AG09309 (cell line): ENCODE measurements at regions not wholly inside any gene's neighbourhood (a gene's known extent, or its start where the extent isn't known, plus 50 kb on each side); places are given as distances from the start of the nearest gene placed in this dataset.

Source experiments
- DNase-seq: peaks from one replicate; pipeline ENCODE4 v3.0.0-alpha.2; 2010; ENCODE audit warnings: low read depth
- H3K4me3 ChIP-seq: 2 replicates; pipeline ENCODE4 v1.5.1; 2011; ENCODE audit warnings: mild to moderate bottlenecking, low read depth, low read length, moderate library complexity; ENCODE audit not compliant: control insufficient read depth
- TF ChIP-seq, protein P1 (sequence below): IDR thresholded peaks from 2 replicates; pipeline ENCODE4 v1.5.1; 2011; ENCODE audit warnings: mild to moderate bottlenecking, low read depth, low read length, inconsistent platforms; ENCODE audit not compliant: insufficient read depth, control insufficient read depth; ENCODE audit errors: missing control alignments

DNA sequence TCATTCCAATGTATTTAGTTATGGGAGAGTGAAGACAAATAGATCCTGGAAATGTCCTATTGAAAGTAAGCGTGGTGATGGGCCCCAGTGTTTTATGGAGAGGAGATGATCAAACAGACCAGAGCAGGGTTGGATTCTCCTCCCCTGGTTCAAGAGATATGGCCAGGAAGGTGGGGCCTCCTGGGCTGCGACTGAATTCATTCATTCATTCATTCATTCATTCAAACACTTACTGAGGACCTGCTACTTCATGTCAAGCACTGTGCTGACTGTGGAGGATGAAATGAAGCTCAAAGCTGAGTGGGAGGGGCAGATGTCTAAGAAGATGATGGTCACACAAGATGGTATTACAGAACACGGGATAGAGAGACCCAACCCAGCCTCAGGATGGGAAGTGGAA is 71.5 kb upstream of the TNR start:
- H3K4me3 ChIP-seq = no peak overlapping the region
- TF ChIP-seq, protein P1, sequence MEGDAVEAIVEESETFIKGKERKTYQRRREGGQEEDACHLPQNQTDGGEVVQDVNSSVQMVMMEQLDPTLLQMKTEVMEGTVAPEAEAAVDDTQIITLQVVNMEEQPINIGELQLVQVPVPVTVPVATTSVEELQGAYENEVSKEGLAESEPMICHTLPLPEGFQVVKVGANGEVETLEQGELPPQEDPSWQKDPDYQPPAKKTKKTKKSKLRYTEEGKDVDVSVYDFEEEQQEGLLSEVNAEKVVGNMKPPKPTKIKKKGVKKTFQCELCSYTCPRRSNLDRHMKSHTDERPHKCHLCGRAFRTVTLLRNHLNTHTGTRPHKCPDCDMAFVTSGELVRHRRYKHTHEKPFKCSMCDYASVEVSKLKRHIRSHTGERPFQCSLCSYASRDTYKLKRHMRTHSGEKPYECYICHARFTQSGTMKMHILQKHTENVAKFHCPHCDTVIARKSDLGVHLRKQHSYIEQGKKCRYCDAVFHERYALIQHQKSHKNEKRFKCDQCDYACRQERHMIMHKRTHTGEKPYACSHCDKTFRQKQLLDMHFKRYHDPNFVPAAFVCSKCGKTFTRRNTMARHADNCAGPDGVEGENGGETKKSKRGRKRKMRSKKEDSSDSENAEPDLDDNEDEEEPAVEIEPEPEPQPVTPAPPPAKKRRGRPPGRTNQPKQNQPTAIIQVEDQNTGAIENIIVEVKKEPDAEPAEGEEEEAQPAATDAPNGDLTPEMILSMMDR = no peak
- no peak for DNase-seq

DNA sequence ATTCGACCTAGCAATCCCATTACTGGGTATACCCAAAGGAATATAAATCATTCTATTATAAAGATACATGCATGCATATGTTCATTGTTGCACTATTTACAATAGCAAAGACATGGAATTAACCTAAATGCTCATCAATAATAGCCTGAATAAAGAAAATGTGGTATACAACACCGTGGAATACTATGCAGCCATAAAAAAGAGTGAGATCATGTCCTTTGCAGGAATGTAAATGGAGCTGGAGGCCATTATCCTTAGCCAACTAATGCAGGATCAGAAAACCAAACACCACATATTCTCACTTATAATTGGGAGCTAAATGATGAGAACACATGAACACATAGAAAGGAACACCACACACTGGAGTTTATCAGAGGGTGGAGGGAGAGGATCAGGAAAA is 69.5 kb upstream of the TNR start:
- TF ChIP-seq, protein P1 = no peak
- no peak overlapping the region for H3K4me3 ChIP-seq
- no peak for DNase-seq

DNA sequence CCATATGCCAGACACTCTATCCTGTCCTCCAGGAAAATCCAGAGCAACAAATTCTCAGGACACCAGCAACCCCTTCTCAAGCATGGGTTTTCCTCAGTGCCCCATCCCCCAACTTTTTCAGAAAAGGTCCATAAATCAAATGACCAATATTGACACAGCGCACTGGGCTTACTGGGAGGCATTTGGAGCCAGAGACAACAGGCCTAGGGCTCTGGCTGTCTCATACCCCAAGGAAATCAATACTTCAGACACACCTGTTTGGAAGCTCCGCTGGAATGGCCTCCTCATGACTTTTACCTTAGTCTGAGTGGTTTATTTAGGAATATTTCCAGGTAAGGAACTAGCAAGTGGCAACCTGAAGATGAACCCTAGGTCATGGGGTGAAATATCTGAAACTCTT is 66.9 kb upstream of the TNR start:
- DNase-seq = no peak
- TF ChIP-seq, protein P1 = no peak
- H3K4me3 ChIP-seq = no peak overlapping the region

DNA sequence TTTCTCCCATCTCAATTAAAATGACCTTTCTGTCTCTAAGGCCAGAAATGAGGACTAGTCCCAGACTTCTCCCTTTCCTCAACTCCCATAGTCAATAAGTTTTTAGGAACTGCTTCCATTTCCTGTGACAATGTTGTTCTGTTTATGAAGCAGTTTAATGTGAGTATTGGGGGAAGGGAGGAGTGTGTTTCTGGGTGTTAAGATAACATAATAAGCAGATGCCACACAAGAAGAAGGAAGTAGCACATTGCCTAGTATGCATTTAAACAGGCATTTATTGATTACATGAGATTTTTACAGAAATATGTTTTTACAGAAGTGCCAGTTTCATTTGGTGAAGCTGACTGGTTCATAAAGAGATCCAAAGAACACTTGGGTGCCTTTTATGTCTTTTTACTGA is 65.6 kb upstream of the TNR start:
- TF ChIP-seq, protein P1 = no peak
- DNase-seq = no peak
- H3K4me3 ChIP-seq = no peak overlapping the region

DNA sequence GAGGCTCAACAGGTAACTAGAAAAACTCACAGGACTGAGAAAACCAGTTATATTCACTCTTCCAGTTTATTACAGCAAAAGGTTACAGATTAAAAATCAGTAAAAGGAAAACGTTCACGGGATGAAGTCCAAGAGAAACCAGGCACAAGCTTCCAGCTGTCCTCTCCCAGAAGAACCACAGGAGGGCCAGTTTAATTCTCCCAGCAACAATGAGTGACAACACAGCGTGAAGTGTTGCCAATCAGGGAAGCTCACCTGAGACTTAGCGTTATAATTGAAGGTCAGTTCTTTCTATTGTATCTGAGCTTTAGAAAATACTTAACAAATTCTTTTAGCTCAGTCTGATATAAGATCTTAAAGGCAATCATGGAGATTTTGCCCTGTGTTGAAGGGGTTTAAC is 65.2 kb upstream of the TNR start:
- TF ChIP-seq, protein P1 = no peak
- DNase-seq = no peak
- H3K4me3 ChIP-seq = no peak overlapping the region

DNA sequence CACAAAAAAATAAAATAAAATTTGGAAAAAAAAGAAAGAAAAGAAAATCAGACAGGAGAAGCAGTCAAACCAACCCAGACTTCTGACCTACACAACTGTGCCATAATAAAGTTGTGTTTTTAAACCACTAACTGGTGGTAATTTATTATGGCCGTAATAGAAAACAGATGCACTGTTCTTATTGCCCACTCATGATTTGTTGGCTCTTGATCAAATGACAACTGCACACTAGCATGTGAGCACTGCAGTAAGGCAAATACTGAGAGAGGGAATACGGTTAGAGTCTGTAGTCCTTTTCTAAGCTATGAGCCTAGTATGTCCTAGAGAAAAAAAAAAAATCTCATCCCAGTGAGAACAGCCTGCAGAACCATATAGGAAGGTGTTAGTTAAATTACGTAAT is 61.2 kb upstream of the TNR start:
- TF ChIP-seq, protein P1 = no peak
- no peak overlapping the region for H3K4me3 ChIP-seq
- DNase-seq = no peak

DNA sequence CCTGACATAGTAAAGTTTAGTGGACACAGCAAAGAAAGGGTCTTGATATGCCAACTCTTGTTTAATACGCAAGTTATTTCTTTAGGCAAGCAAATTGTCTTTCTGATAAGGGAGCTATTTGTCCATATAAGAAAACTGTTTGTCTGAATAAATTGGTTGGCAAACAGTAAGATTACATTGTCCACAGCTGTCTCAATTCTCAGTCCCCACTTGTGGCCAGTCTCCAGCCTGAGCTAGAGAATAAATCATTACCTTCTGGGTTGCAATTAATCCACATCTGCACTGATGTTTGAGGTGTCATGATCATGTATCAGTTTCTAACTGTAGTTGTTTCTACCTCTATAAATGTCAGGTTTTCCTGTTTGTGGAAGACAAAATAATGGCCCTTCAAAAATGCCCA is 60.0 kb upstream of the TNR start:
- TF ChIP-seq, protein P1 = no peak

More for the DNA sequence above, 60.0 kb upstream of the TNR start:
- DNase-seq = no peak
- H3K4me3 ChIP-seq = no peak overlapping the region
